Thoracic aorta (tissue), 2 donors: ENCODE measurements at regions not wholly inside any gene's neighbourhood (a gene's known extent, or its start where the extent isn't known, plus 50 kb on each side); places are given as distances from the start of the nearest gene placed in this dataset.

Experiments used
- ATAC-seq: fragments of 150-250 bp; one replicate; pipeline ENCODE4 v1.8.0; 2017; ENCODE audit warnings: low read depth; ENCODE audit not compliant: insufficient number of reproducible peaks, low FRiP score
- DNase-seq: peaks from one replicate; pipeline ENCODE4 v3.0.0-alpha.2; 2020; ENCODE audit warnings: low spot score
- H3K27ac ChIP-seq, 2 donors: fragments of 200-600 bp; sonication (generic); 1 replicate in 1 of 2; 2 replicates in 1 of 2; pipeline ENCODE4 v1.5.1; 2016; ENCODE audit warnings: mild to moderate bottlenecking in 2 of 2, moderate library complexity in 2 of 2
- H3K27me3 ChIP-seq: fragments of 200-600 bp; sonication (generic); replicated peaks from 2 replicates; pipeline ENCODE4 v1.6.0; 2016; ENCODE audit warnings: mild to moderate bottlenecking; ENCODE audit not compliant: insufficient read depth
- H3K36me3 ChIP-seq: fragments of 200-600 bp; sonication (generic); one replicate; pipeline ENCODE4 v1.5.1; 2016
- H3K4me1 ChIP-seq, 2 donors: fragments of 200-600 bp; sonication (generic); 1 replicate in 1 of 2; 2 replicates in 1 of 2; pipeline versions ENCODE4 v1.5.1 to v1.6.0; 2016; ENCODE audit warnings: low read depth in 2 of 2, mild to moderate bottlenecking in 1 of 2; ENCODE audit not compliant: control insufficient read depth in 1 of 2
- H3K4me3 ChIP-seq: fragments of 200-600 bp; sonication (generic); 2 replicates; pipeline ENCODE4 v1.5.1; 2016; ENCODE audit warnings: mild to moderate bottlenecking
- H3K9me3 ChIP-seq: fragments of 200-600 bp; sonication (generic); 2 replicates; pipeline ENCODE4 v1.5.1; 2016
- TF ChIP-seq, protein P1 (sequence below): fragments of 200-600 bp; sonication (generic); IDR thresholded peaks from one replicate; pipeline ENCODE4 v1.5.1; 2019; ENCODE audit warnings: antibody characterized with exemption

GRCh38 chr17:70319516-70319915, 150.2 kb downstream of the KCNJ2 start:
- TF ChIP-seq, protein P1, sequence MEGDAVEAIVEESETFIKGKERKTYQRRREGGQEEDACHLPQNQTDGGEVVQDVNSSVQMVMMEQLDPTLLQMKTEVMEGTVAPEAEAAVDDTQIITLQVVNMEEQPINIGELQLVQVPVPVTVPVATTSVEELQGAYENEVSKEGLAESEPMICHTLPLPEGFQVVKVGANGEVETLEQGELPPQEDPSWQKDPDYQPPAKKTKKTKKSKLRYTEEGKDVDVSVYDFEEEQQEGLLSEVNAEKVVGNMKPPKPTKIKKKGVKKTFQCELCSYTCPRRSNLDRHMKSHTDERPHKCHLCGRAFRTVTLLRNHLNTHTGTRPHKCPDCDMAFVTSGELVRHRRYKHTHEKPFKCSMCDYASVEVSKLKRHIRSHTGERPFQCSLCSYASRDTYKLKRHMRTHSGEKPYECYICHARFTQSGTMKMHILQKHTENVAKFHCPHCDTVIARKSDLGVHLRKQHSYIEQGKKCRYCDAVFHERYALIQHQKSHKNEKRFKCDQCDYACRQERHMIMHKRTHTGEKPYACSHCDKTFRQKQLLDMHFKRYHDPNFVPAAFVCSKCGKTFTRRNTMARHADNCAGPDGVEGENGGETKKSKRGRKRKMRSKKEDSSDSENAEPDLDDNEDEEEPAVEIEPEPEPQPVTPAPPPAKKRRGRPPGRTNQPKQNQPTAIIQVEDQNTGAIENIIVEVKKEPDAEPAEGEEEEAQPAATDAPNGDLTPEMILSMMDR: no peak
- H3K4me3 ChIP-seq: no peak overlapping the region

GRCh38 chr17:70320673-70321345, 151.5 kb downstream of the KCNJ2 start:
- DNase-seq: no peak
- ATAC-seq: no peak
- Histone ChIP-seq H3K36me3 (no peaks in the 10 kb centered on the region), H3K27ac (no peak overlapping the region), H3K4me1 (no peaks in the 10 kb centered on the region), H3K4me3 (no peak overlapping the region), H3K9me3 (no peaks in the 10 kb centered on the region), H3K27me3 (no peaks in the 10 kb centered on the region)
- TF ChIP-seq, protein P1: no peak

More at GRCh38 chr17:70319516-70319915, 150.2 kb downstream of the KCNJ2 start:
- H3K36me3 ChIP-seq: no peaks in the 10 kb centered on the region
- no peak for ATAC-seq
- no peak for DNase-seq
- H3K27me3 ChIP-seq: no peaks in the 10 kb centered on the region
- no peaks in the 10 kb centered on the region for H3K4me1 ChIP-seq
- H3K9me3 ChIP-seq: no peaks in the 10 kb centered on the region
- no peak overlapping the region for H3K27ac ChIP-seq

DNA sequence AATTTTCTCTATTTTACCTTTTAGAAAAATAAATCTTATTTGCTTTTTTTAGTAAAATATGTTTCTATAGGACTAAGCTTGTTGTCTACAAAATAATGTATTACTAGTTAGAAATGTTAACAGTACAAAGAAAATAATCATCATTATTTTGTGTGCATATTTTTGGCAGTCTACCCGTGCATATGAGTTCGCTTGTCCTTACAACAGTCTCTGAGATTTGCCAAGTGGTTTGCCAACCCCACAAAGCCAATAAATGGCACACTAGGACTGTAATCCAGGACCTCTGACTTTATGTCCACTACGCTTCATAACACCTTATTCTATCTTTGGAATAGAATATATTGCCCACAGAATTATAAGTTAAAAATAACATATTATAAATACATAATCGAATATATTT, 152.0 kb downstream of the KCNJ2 start:
- TF ChIP-seq, protein P1: no peak
- DNase-seq: no peak
- Histone ChIP-seq H3K4me3 (no peak overlapping the region), H3K27ac (no peak overlapping the region), H3K9me3 (no peaks in the 10 kb centered on the region), H3K36me3 (no peaks in the 10 kb centered on the region), H3K27me3 (no peaks in the 10 kb centered on the region), H3K4me1 (no peaks in the 10 kb centered on the region)
- ATAC-seq: no peak

DNA sequence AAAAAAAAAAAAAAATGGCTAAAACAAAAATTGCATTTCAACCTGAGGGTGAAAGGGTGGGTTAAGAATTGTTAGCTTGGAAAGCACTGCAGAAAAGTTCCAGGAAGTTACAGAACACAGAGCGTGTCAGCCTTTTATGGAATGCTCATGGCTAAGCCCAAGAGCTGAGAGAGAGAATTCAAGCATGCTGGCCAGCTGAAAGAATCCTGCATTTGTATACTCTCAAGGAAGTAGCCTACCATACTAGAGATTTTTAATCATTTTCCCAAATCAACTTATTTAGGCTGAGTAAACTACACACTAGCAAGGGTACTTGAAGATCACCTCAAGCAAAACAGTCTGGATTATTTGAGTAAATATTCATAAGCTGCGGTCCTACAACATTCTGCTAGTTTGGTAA, 153.9 kb downstream of the KCNJ2 start:
- Histone ChIP-seq H3K27me3 (no peaks in the 10 kb centered on the region), H3K36me3 (no peaks in the 10 kb centered on the region), H3K4me3 (no peak overlapping the region), H3K27ac (no peak overlapping the region), H3K9me3 (no peaks in the 10 kb centered on the region), H3K4me1 (no peaks in the 10 kb centered on the region)
- TF ChIP-seq, protein P1: no peak
- no peak for DNase-seq
- no peak for ATAC-seq

GRCh38 chr17:70324031-70324430, 154.7 kb downstream of the KCNJ2 start:
- no peak overlapping the region for H3K4me3 ChIP-seq
- no peaks in the 10 kb centered on the region for H3K4me1 ChIP-seq
- ATAC-seq (no peak), DNase-seq (no peak)
- no peak overlapping the region for H3K27ac ChIP-seq
- H3K27me3 ChIP-seq: no peaks in the 10 kb centered on the region
- no peaks in the 10 kb centered on the region for H3K9me3 ChIP-seq
- no peaks in the 10 kb centered on the region for H3K36me3 ChIP-seq
- TF ChIP-seq, protein P1: no peak
